ENCODE measurements at regions not wholly inside any gene's neighbourhood (a gene's known extent, or its start where the extent isn't known, plus 50 kb on each side); places are given as distances from the start of the nearest gene placed in this dataset.

GRCh38 chr1:149844650-149845255 lies 54.6 kb upstream of the BOLA1 start (continued):
- TF ChIP-seq REST (tag by site-specific recombination; IDR thresholded peaks at IDR 0.05) (no peak), ZNF518A (tag by site-specific recombination; conservative IDR thresholded peaks at IDR 0.05; ENCODE audit: low read depth) (no peak)

- Histone ChIP-seq H3K9me3 (ENCODE audit: control insufficient read depth, insufficient read depth, low read depth, low read length) (no peaks in the 10 kb centered on the region), H3K4me1 (ENCODE audit: control insufficient read depth, insufficient read depth, low read length) (peaks cover 12% of the 10 kb centered on the region; the same call in 1 of the 2 replicates), H3K36me3 (ENCODE audit: control insufficient read depth in 2 of 2, insufficient read depth in 1 of 2, low read length in 2 of 2) (peaks cover 0 to 7% of the 10 kb centered on the region in 2 experiments; a peak in 1 of 3 replicates), H3K4me3 (ENCODE audit: low read depth, low read length) (no peak overlapping the region), H3K27ac (ENCODE audit: extremely low read depth, low read depth, low read length) (no peak overlapping the region)
- CTCF ChIA-PET, result interaction anchor here (0.6 kb wide), 2 partner anchors 157 to 342 kb away, joined by 3 read pairs; no protein-coding TSS in a partner anchor
- TF ChIP-seq SP2 (tag by site-specific recombination; IDR thresholded peaks at IDR 0.05), result no peak
- peak; percentile 98 for TF ChIP-seq ZNF664 (tag by site-specific recombination; IDR thresholded peaks at IDR 0.05)
- TF ChIP-seq ZNF529 (tag by site-specific recombination; IDR thresholded peaks at IDR 0.05; ENCODE audit: insufficient replicate concordance), result no peak
- peak; percentile 18; the same call in 1 of the 2 replicates for TF ChIP-seq ZNF623 (tag by site-specific recombination; IDR thresholded peaks at IDR 0.05)
- no peak for TF ChIP-seq ZIC2 (tag by site-specific recombination; IDR thresholded peaks at IDR 0.05)
- no peak for TF ChIP-seq ZNF202 (tag by site-specific recombination; IDR thresholded peaks at IDR 0.05; ENCODE audit: borderline replicate concordance)
- TF ChIP-seq ZNF510 (tag by site-specific recombination; IDR thresholded peaks at IDR 0.05; ENCODE audit: insufficient replicate concordance), result no peak
- POLR2A ChIA-PET, result interaction anchor here (1.4 kb wide), 1 partner anchor 41 kb away, joined by 8 read pairs; a partner anchor contains a TSS
Measured at GRCh38 chr1:149845416-149845815, 54.0 kb upstream of the BOLA1 start.

- ChIA-PET CTCF (interaction anchor here (0.6 kb wide), 1 partner anchor 157 kb away, joined by 3 read pairs; no protein-coding TSS in a partner anchor), POLR2A (no interaction called here)
- H3K4me1 ChIP-seq (ENCODE audit: control insufficient read depth, insufficient read depth, low read length), result peaks cover 12% of the 10 kb centered on the region; the same call in 1 of the 2 replicates
- H3K27ac ChIP-seq (ENCODE audit: extremely low read depth, low read depth, low read length), result no peak overlapping the region
- TF ChIP-seq ZNF10 (tag by site-specific recombination; IDR thresholded peaks at IDR 0.05) (no peak), RBAK (tag by site-specific recombination; IDR thresholded peaks at IDR 0.05) (no peak), ZNF514 (tag by site-specific recombination; IDR thresholded peaks at IDR 0.05) (no peak), ZNF555 (tag by site-specific recombination; conservative IDR thresholded peaks at IDR 0.05) (no peak), ZFP69B (tag by site-specific recombination; IDR thresholded peaks at IDR 0.05) (no peak), ZNF341 (tag by site-specific recombination; IDR thresholded peaks at IDR 0.05; ENCODE audit: low read depth) (no peak), ZNF23 (tag by site-specific recombination; IDR thresholded peaks at IDR 0.05; ENCODE audit: borderline replicate concordance) (no peak), ZNF677 (tag by site-specific recombination; IDR thresholded peaks at IDR 0.05) (no peak), ZNF654 (tag by site-specific recombination; IDR thresholded peaks at IDR 0.05; ENCODE audit: low read depth) (no peak)
- H3K9me3 ChIP-seq (ENCODE audit: control insufficient read depth, insufficient read depth, low read depth, low read length), result no peaks in the 10 kb centered on the region
- H3K4me3 ChIP-seq (ENCODE audit: low read depth, low read length), result no peak overlapping the region
- H3K36me3 ChIP-seq (ENCODE audit: control insufficient read depth in 2 of 2, insufficient read depth in 1 of 2, low read length in 2 of 2), result peaks cover 0 to 7% of the 10 kb centered on the region in 2 experiments; a peak in 1 of 3 replicates
Measured at GRCh38 chr1:149846042-149846441, 53.3 kb upstream of the BOLA1 start.
